Peyer's patch (tissue), 4 donors: ENCODE measurements at regions not wholly inside any gene's neighbourhood (a gene's known extent, or its start where the extent isn't known, plus 50 kb on each side); places are given as distances from the start of the nearest gene placed in this dataset.

ENCODE experiments used
- POLR2A ChIP-seq, 2 donors: fragments of 450-650 bp; IDR thresholded peaks; one replicate each; pipeline ENCODE4 v1.5.1; 2017; ENCODE audit warnings: antibody characterized with exemption in 2 of 2, mild to moderate bottlenecking in 2 of 2, moderate library complexity in 2 of 2
- TF ChIP-seq, protein P1 (sequence below), 6 experiments: fragments of 450-650 bp in 4 of 6; fragments of 200-600 bp in 2 of 6; sonication (generic) in 1 of 6; IDR thresholded peaks; one replicate each; pipeline ENCODE4 v1.5.1; 2017 to 2019; ENCODE audit warnings: antibody characterized with exemption in 6 of 6, mild to moderate bottlenecking in 3 of 6, moderate library complexity in 1 of 6

DNA sequence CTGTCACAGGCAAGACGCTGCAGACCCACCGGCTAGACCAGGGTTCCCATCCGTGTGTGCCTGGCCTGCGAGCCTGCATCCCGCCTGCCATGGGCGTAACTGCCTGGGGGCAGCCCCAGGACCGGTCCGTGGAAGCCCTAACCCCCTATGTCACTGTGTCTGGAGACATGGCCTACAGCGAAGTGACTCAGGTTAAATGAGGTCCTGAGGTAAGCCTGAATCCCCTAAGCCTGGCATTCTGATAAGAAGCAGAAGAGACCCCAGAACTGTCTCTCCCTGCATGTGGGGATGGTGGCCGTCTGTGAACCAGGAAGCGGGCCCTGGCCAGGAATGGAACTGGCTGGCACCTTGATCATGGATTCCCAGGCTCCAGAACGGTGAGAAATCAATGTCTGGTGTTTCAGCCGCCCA is 570.1 kb downstream of the BRD1 start:
- TF ChIP-seq, protein P1, sequence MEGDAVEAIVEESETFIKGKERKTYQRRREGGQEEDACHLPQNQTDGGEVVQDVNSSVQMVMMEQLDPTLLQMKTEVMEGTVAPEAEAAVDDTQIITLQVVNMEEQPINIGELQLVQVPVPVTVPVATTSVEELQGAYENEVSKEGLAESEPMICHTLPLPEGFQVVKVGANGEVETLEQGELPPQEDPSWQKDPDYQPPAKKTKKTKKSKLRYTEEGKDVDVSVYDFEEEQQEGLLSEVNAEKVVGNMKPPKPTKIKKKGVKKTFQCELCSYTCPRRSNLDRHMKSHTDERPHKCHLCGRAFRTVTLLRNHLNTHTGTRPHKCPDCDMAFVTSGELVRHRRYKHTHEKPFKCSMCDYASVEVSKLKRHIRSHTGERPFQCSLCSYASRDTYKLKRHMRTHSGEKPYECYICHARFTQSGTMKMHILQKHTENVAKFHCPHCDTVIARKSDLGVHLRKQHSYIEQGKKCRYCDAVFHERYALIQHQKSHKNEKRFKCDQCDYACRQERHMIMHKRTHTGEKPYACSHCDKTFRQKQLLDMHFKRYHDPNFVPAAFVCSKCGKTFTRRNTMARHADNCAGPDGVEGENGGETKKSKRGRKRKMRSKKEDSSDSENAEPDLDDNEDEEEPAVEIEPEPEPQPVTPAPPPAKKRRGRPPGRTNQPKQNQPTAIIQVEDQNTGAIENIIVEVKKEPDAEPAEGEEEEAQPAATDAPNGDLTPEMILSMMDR (IDR thresholded peaks at IDR 0.05), result no peak
- TF ChIP-seq POLR2A (IDR thresholded peaks at IDR 0.05), result no peak
